ENCODE measurements at regions not wholly inside any gene's neighbourhood (a gene's known extent, or its start where the extent isn't known, plus 50 kb on each side); places are given as distances from the start of the nearest gene placed in this dataset.

DNA sequence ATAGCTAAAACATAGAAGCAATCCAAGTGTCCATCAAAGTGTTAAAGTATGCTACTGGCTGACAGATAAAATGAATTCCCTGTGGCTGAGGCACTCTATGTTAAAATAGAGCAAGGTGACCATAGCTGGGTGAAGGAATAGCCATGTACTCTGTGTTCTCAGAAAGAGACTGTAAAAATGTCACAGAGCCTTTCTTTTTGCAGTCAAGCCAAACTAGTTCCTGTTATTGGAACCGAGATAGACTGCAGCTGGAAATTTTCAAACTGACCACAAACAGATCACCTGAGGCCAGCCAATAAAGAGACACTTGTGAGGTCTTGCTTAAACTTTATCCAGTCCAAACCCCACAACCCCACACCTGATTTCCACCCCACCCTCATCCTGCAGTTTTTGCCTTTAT, 422.8 kb upstream of the NAALADL2 start:
- TF ChIP-seq SNAI2 (CRISPR knock-in tag; IDR thresholded peaks at IDR 0.05): no peak
- TF ChIP-seq ZNF565 (CRISPR knock-in tag; conservative IDR thresholded peaks at IDR 0.05; ENCODE audit: low read depth): no peak
- TF ChIP-seq PPARA (CRISPR knock-in tag; IDR thresholded peaks at IDR 0.05; ENCODE audit: borderline replicate concordance): no peak
- TF ChIP-seq ZFP30 (CRISPR knock-in tag; IDR thresholded peaks at IDR 0.05): no peak
- no peak for TF ChIP-seq OSR1 (CRISPR knock-in tag; IDR thresholded peaks at IDR 0.05)
- no peak for TF ChIP-seq GLIS3 (CRISPR knock-in tag; IDR thresholded peaks at IDR 0.05)
- TF ChIP-seq ZNF70 (CRISPR knock-in tag; IDR thresholded peaks at IDR 0.05): no peak
- no peak for TF ChIP-seq ARNTL (CRISPR knock-in tag; IDR thresholded peaks at IDR 0.05; ENCODE audit: borderline replicate concordance, low read depth)
- TF ChIP-seq, protein P1, sequence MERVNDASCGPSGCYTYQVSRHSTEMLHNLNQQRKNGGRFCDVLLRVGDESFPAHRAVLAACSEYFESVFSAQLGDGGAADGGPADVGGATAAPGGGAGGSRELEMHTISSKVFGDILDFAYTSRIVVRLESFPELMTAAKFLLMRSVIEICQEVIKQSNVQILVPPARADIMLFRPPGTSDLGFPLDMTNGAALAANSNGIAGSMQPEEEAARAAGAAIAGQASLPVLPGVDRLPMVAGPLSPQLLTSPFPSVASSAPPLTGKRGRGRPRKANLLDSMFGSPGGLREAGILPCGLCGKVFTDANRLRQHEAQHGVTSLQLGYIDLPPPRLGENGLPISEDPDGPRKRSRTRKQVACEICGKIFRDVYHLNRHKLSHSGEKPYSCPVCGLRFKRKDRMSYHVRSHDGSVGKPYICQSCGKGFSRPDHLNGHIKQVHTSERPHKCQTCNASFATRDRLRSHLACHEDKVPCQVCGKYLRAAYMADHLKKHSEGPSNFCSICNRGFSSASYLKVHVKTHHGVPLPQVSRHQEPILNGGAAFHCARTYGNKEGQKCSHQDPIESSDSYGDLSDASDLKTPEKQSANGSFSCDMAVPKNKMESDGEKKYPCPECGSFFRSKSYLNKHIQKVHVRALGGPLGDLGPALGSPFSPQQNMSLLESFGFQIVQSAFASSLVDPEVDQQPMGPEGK (CRISPR knock-in tag; IDR thresholded peaks at IDR 0.05; ENCODE audit: borderline replicate concordance): no peak
